ENCODE measurements at regions not wholly inside any gene's neighbourhood (a gene's known extent, or its start where the extent isn't known, plus 50 kb on each side); places are given as distances from the start of the nearest gene placed in this dataset.

- no peak overlapping the region for H2AFZ ChIP-seq (ENCODE audit: low read length)
- H3K36me3 ChIP-seq (ENCODE audit: control insufficient read depth, insufficient read depth, low read length): no peaks in the 10 kb centered on the region
- no peaks in the 10 kb centered on the region for H4K20me1 ChIP-seq (ENCODE audit: control insufficient read depth, extremely low read depth, insufficient read depth, low read length)
- H3K9me3 ChIP-seq (ENCODE audit: control insufficient read depth, insufficient read depth, low read depth, low read length): no peaks in the 10 kb centered on the region
- no peaks in the 10 kb centered on the region for H3K79me2 ChIP-seq (ENCODE audit: control insufficient read depth, insufficient read depth, low read length)
- no peak for DNase-seq (ENCODE audit: low read depth in 2 of 2)
- TF ChIP-seq CTCF (conservative IDR thresholded peaks at IDR 0.05 in 1 of 2, IDR thresholded peaks at IDR 0.05 in 1 of 2; ENCODE audit: low read depth in 1 of 2, low read length in 2 of 2): no peak
- no peak for TF ChIP-seq EZH2 (IDR thresholded peaks at IDR 0.05; ENCODE audit: low read length, missing control alignments)
- no peak overlapping the region for H3K9ac ChIP-seq (ENCODE audit: insufficient read depth, low read length)
- no peak overlapping the region for H3K4me2 ChIP-seq (ENCODE audit: extremely low read depth, insufficient read depth, low read length)
- no peaks in the 10 kb centered on the region for H3K4me1 ChIP-seq (ENCODE audit: control insufficient read depth, extremely low read depth, insufficient read depth, low read length)
- H3K27ac ChIP-seq (ENCODE audit: insufficient read depth, low read length): no peak overlapping the region
- H3K4me3 ChIP-seq (replicated peaks in 1 of 4; ENCODE audit: control extremely low read depth in 1 of 4, insufficient read depth in 1 of 4, low read depth in 3 of 4, low read length in 4 of 4): no peak overlapping the region
- no peaks in the 10 kb centered on the region for H3K27me3 ChIP-seq (ENCODE audit: control insufficient read depth, insufficient read depth, low read length)
Measured at GRCh38 chr1:60678391-60678790, 404.0 kb upstream of the NFIA start.

DNA sequence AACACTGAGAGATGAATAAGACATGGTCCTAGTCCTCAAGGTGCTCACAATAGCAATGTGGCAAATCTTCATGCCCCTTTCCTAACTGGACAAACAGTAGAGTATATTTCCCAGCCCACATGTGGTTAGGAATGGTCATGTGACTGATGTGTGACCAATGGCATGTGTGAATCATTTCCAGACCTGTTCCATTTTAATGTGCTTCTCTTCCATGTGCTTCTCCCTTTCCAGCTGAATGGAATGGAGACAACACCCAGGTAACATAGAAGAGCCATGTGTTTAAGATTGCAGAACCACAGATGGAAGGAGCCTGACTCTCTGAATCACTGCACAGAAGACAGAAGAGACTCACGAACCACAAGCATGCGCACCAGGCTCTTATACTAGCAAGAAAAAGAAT is 409.9 kb upstream of the NFIA start:
- no peaks in the 10 kb centered on the region for H3K36me3 ChIP-seq (ENCODE audit: control insufficient read depth, insufficient read depth, low read length)
- H3K79me2 ChIP-seq (ENCODE audit: control insufficient read depth, insufficient read depth, low read length): no peaks in the 10 kb centered on the region
- H2AFZ ChIP-seq (ENCODE audit: low read length): no peak overlapping the region
- H3K27me3 ChIP-seq (ENCODE audit: control insufficient read depth, insufficient read depth, low read length): no peaks in the 10 kb centered on the region
- no peak overlapping the region for H3K27ac ChIP-seq (ENCODE audit: insufficient read depth, low read length)
- no peak overlapping the region for H3K9ac ChIP-seq (ENCODE audit: insufficient read depth, low read length)
- no peaks in the 10 kb centered on the region for H3K4me1 ChIP-seq (ENCODE audit: control insufficient read depth, extremely low read depth, insufficient read depth, low read length)
- no peak overlapping the region for H3K4me3 ChIP-seq (replicated peaks in 1 of 4; ENCODE audit: control extremely low read depth in 1 of 4, insufficient read depth in 1 of 4, low read depth in 3 of 4, low read length in 4 of 4)
- H3K9me3 ChIP-seq (ENCODE audit: control insufficient read depth, insufficient read depth, low read depth, low read length): no peaks in the 10 kb centered on the region
- H4K20me1 ChIP-seq (ENCODE audit: control insufficient read depth, extremely low read depth, insufficient read depth, low read length): no peaks in the 10 kb centered on the region
- no peak for TF ChIP-seq EZH2 (IDR thresholded peaks at IDR 0.05; ENCODE audit: low read length, missing control alignments)
- TF ChIP-seq CTCF (conservative IDR thresholded peaks at IDR 0.05 in 1 of 2, IDR thresholded peaks at IDR 0.05 in 1 of 2; ENCODE audit: low read depth in 1 of 2, low read length in 2 of 2): no peak
- no peak for DNase-seq (ENCODE audit: low read depth in 2 of 2)
- no peak overlapping the region for H3K4me2 ChIP-seq (ENCODE audit: extremely low read depth, insufficient read depth, low read length)

DNA sequence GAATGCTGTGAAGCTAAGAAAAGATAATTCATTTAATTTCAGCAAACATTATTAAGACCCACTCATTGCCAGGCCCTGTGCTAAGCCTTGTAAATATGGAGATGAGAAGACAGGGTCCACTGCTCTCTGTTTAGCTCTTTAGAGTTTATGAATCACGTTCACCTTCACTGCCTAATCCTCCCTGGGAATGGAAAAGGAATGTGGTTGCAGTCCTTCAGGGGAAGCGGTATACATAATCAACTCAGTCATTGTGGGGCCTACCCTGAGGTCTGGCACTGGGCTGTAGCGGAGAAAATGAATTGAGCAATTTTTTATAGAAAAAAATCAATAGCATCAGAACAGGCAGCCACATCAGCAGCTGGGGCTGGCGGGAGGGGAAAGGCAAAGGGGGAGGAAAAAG is 412.1 kb upstream of the NFIA start:
- TF ChIP-seq EZH2 (IDR thresholded peaks at IDR 0.05; ENCODE audit: low read length, missing control alignments) (no peak), CTCF (conservative IDR thresholded peaks at IDR 0.05 in 1 of 2, IDR thresholded peaks at IDR 0.05 in 1 of 2; ENCODE audit: low read depth in 1 of 2, low read length in 2 of 2) (no peak)
- Histone ChIP-seq H4K20me1 (ENCODE audit: control insufficient read depth, extremely low read depth, insufficient read depth, low read length) (no peaks in the 10 kb centered on the region), H3K4me3 (replicated peaks in 1 of 4; ENCODE audit: control extremely low read depth in 1 of 4, insufficient read depth in 1 of 4, low read depth in 3 of 4, low read length in 4 of 4) (no peak overlapping the region), H2AFZ (ENCODE audit: low read length) (no peak overlapping the region), H3K9me3 (ENCODE audit: control insufficient read depth, insufficient read depth, low read depth, low read length) (no peaks in the 10 kb centered on the region), H3K4me1 (ENCODE audit: control insufficient read depth, extremely low read depth, insufficient read depth, low read length) (no peaks in the 10 kb centered on the region), H3K27ac (ENCODE audit: insufficient read depth, low read length) (no peak overlapping the region), H3K4me2 (ENCODE audit: extremely low read depth, insufficient read depth, low read length) (no peak overlapping the region), H3K79me2 (ENCODE audit: control insufficient read depth, insufficient read depth, low read length) (no peaks in the 10 kb centered on the region), H3K36me3 (ENCODE audit: control insufficient read depth, insufficient read depth, low read length) (no peaks in the 10 kb centered on the region), H3K27me3 (ENCODE audit: control insufficient read depth, insufficient read depth, low read length) (no peaks in the 10 kb centered on the region), H3K9ac (ENCODE audit: insufficient read depth, low read length) (no peak overlapping the region)
- no peak for DNase-seq (ENCODE audit: low read depth in 2 of 2)

All from fibroblast of lung (primary cell).